ENCODE measurements at regions not wholly inside any gene's neighbourhood (a gene's known extent, or its start where the extent isn't known, plus 50 kb on each side); places are given as distances from the start of the nearest gene placed in this dataset.

GRCh38 chr2:76684756-76685155 lies 837.4 kb downstream of the LRRTM4 start:
- no peaks in the 10 kb centered on the region for H4K20me1 ChIP-seq (ENCODE audit: control insufficient read depth, extremely low read depth, insufficient read depth, low read length)
- H3K36me3 ChIP-seq (ENCODE audit: control insufficient read depth, insufficient read depth, low read length) = no peaks in the 10 kb centered on the region
- H3K4me3 ChIP-seq (replicated peaks in 1 of 4; ENCODE audit: control extremely low read depth in 1 of 4, insufficient read depth in 1 of 4, low read depth in 3 of 4, low read length in 4 of 4) = no peak overlapping the region
- no peak overlapping the region for H3K9ac ChIP-seq (ENCODE audit: insufficient read depth, low read length)
- no peaks in the 10 kb centered on the region for H3K9me3 ChIP-seq (ENCODE audit: control insufficient read depth, insufficient read depth, low read depth, low read length)
- no peak for TF ChIP-seq CTCF (conservative IDR thresholded peaks at IDR 0.05 in 1 of 2, IDR thresholded peaks at IDR 0.05 in 1 of 2; ENCODE audit: low read depth in 1 of 2, low read length in 2 of 2)
- TF ChIP-seq EZH2 (IDR thresholded peaks at IDR 0.05; ENCODE audit: low read length, missing control alignments) = no peak
- H3K27ac ChIP-seq (ENCODE audit: insufficient read depth, low read length) = no peak overlapping the region
- no peaks in the 10 kb centered on the region for H3K79me2 ChIP-seq (ENCODE audit: control insufficient read depth, insufficient read depth, low read length)
- H2AFZ ChIP-seq (ENCODE audit: low read length) = no peak overlapping the region
- no peaks in the 10 kb centered on the region for H3K4me1 ChIP-seq (ENCODE audit: control insufficient read depth, extremely low read depth, insufficient read depth, low read length)
- no peak overlapping the region for H3K4me2 ChIP-seq (ENCODE audit: extremely low read depth, insufficient read depth, low read length)
- no peaks in the 10 kb centered on the region for H3K27me3 ChIP-seq (ENCODE audit: control insufficient read depth, insufficient read depth, low read length)
- DNase-seq (ENCODE audit: low read depth in 2 of 2) = no peak

- Histone ChIP-seq H3K36me3 (ENCODE audit: control insufficient read depth, insufficient read depth, low read length) (no peaks in the 10 kb centered on the region), H3K4me3 (replicated peaks in 1 of 4; ENCODE audit: control extremely low read depth in 1 of 4, insufficient read depth in 1 of 4, low read depth in 3 of 4, low read length in 4 of 4) (no peak overlapping the region), H3K4me2 (ENCODE audit: extremely low read depth, insufficient read depth, low read length) (no peak overlapping the region), H3K27ac (ENCODE audit: insufficient read depth, low read length) (no peak overlapping the region), H2AFZ (ENCODE audit: low read length) (no peak overlapping the region), H4K20me1 (ENCODE audit: control insufficient read depth, extremely low read depth, insufficient read depth, low read length) (no peaks in the 10 kb centered on the region), H3K9me3 (ENCODE audit: control insufficient read depth, insufficient read depth, low read depth, low read length) (no peaks in the 10 kb centered on the region), H3K79me2 (ENCODE audit: control insufficient read depth, insufficient read depth, low read length) (no peaks in the 10 kb centered on the region), H3K27me3 (ENCODE audit: control insufficient read depth, insufficient read depth, low read length) (no peaks in the 10 kb centered on the region), H3K4me1 (ENCODE audit: control insufficient read depth, extremely low read depth, insufficient read depth, low read length) (no peaks in the 10 kb centered on the region), H3K9ac (ENCODE audit: insufficient read depth, low read length) (no peak overlapping the region)
- TF ChIP-seq EZH2 (IDR thresholded peaks at IDR 0.05; ENCODE audit: low read length, missing control alignments) = no peak
- no peak for TF ChIP-seq CTCF (conservative IDR thresholded peaks at IDR 0.05 in 1 of 2, IDR thresholded peaks at IDR 0.05 in 1 of 2; ENCODE audit: low read depth in 1 of 2, low read length in 2 of 2)
- DNase-seq (ENCODE audit: low read depth in 2 of 2) = no peak
These were observed 843.2 kb downstream of the LRRTM4 start for GRCh38 chr2:76679025-76679396.

- Histone ChIP-seq H3K9me3 (ENCODE audit: control insufficient read depth, insufficient read depth, low read depth, low read length) (no peaks in the 10 kb centered on the region), H3K27me3 (ENCODE audit: control insufficient read depth, insufficient read depth, low read length) (no peaks in the 10 kb centered on the region), H4K20me1 (ENCODE audit: control insufficient read depth, extremely low read depth, insufficient read depth, low read length) (no peaks in the 10 kb centered on the region), H3K4me3 (replicated peaks in 1 of 4; ENCODE audit: control extremely low read depth in 1 of 4, insufficient read depth in 1 of 4, low read depth in 3 of 4, low read length in 4 of 4) (no peak overlapping the region), H3K36me3 (ENCODE audit: control insufficient read depth, insufficient read depth, low read length) (no peaks in the 10 kb centered on the region), H3K4me1 (ENCODE audit: control insufficient read depth, extremely low read depth, insufficient read depth, low read length) (no peaks in the 10 kb centered on the region), H3K79me2 (ENCODE audit: control insufficient read depth, insufficient read depth, low read length) (no peaks in the 10 kb centered on the region), H3K9ac (ENCODE audit: insufficient read depth, low read length) (no peak overlapping the region), H2AFZ (ENCODE audit: low read length) (no peak overlapping the region), H3K4me2 (ENCODE audit: extremely low read depth, insufficient read depth, low read length) (no peak overlapping the region), H3K27ac (ENCODE audit: insufficient read depth, low read length) (no peak overlapping the region)
- TF ChIP-seq EZH2 (IDR thresholded peaks at IDR 0.05; ENCODE audit: low read length, missing control alignments) (no peak), CTCF (conservative IDR thresholded peaks at IDR 0.05 in 1 of 2, IDR thresholded peaks at IDR 0.05 in 1 of 2; ENCODE audit: low read depth in 1 of 2, low read length in 2 of 2) (no peak)
- DNase-seq (ENCODE audit: low read depth in 2 of 2) = no peak
These were observed 843.7 kb downstream of the LRRTM4 start for GRCh38 chr2:76678383-76679024.
